ENCODE measurements at regions not wholly inside any gene's neighbourhood (a gene's known extent, or its start where the extent isn't known, plus 50 kb on each side); places are given as distances from the start of the nearest gene placed in this dataset.
A peak's percentile ranks its signal among the peaks of the same experiment; 100 is the strongest.
"Not testable (repeated sequence)": the region's sequence is repeated elsewhere in the genome, so short reads cannot be mapped to it uniquely, and the experiment has no call there.

DNA sequence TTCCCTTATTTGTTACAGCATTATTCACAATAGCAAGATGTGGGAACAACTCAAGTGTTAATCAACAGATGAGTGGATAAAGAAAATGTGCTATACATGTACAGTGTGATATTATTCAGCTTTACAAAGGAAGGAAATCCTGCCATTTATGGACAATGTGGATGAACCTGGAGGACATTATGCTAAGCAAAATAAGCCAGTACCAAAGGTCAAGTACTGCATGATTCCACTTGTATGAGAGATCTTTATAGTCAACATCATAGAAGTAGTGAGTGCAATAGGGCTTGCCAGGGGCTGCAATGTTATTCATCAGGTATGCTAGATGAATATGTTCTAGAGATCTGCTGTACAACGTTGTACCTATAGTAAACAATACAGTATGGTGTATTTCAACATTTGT lies 138.5 kb upstream of the AGR3 start:
- no peak for DNase-seq

DNA sequence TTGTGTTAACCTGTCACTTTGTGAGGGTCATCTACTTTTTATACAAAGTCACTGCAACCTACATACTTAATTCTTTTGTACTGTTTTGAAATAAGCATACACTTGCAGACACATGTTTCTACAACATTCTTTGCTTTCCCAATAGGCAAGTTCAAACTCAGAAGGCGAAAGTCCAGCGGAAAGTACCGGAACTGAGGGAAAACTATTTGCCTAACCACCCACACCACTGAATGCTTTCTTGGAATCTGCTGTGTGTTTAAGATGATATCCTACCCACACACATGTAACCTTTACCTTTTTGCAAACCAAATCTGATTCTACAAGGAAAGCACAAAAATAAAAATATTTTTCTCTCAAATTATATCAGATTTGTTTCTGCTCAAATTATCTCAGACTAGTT lies 139.4 kb upstream of the AGR3 start:
- DNase-seq: no peak

DNA sequence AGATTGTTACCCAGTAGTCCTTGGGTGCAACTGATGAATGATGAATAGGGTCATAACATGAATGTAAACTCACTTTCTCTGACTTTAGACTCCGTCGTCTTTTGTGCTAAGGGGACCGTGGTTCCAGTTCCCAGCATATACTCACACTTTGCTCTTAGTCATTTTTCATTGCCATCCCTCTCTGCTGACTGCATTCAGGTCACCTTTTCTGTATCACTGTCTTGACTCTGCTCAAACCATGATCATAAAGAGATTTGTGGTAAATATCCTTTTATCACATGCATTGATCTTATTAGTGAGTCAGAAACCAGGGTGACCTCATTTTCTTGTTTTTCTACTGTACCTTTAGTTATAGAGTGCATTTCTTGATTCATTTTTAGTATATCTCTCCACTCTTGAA lies 141.1 kb upstream of the AGR3 start:
- no peak for DNase-seq

DNA sequence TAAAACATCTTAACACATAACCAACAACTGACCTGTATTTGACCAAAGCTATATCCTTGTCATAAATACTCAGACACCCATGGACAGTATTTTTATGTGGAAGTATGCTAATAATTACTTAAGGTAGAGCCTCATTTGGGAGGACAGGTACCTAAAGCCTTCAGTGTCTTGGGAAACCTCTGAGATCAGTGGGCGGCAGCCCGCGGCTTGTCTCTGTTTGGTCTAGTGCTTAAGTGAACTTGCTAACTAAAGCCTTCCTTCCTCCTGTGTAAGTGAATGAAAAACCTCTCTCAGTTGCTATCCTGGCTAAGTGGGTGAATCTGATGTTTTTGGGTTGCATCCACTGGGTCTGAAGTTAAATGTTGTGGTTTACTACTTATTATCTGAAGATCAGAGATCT lies 144.5 kb upstream of the AGR3 start:
- no peak for DNase-seq

- no peak for DNase-seq
These were observed 145.5 kb upstream of the AGR3 start for GRCh38 chr7:17027143-17027788.

DNA sequence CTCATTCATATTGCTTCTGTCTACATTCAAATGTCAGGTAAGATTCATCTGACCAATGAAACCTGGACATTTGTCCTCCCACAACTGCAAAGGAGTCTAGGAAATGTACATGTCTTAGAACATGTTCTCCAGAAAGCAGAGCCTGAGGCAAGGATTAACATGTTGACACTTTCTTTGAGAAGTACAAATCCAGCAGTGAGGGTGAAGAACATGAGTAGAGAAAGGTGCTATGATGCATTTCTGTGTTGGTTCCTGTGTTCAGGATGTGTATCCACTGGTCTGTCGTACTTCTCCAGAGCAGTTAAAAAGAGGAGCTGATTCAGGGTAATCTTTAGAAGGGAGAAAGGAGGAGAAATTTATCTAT lies 146.0 kb upstream of the AGR3 start:
- DNase-seq: no peak

DNA sequence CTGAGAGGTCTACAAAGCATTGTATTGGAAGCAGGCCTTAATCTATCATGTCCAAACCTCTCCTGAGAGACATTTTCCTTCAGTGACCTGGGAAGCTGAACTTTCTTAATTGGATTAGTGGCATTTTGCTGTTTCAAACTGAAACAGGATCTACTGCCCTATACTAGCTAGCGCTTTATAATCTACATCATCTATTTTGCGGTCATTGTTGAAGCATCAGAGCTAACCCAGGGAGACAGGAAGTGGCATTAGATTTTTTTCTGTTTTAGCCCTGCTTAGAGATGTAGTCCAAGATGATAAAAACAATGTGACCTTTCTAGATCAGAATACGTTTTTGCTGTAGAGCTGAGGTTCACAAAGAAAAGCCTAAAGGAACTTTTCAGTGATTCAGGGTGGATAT lies 147.4 kb upstream of the AGR3 start:
- DNase-seq: no peak

DNA sequence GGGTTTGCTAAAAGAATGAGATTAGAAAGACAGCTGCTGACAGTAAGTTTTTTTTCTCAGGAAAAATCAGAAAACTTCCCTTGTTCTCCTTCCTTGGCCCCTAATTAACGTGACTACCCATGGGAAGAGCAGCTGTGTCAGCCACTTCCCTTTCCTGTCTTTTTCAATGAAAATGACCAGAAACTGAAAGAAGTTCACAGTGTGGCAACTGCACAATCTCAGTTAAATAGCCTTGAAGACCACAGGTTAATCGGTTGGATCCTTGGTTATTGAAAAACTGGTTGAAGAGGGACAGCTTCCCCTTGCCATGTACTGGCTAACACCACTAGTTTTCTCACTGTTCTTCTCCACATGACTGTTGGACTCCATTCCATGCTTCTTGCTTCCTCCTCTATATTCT lies 148.8 kb upstream of the AGR3 start:
- no peak for DNase-seq

- no peak for DNase-seq
These were observed 150.2 kb upstream of the AGR3 start for GRCh38 chr7:17031906-17032551.

DNA sequence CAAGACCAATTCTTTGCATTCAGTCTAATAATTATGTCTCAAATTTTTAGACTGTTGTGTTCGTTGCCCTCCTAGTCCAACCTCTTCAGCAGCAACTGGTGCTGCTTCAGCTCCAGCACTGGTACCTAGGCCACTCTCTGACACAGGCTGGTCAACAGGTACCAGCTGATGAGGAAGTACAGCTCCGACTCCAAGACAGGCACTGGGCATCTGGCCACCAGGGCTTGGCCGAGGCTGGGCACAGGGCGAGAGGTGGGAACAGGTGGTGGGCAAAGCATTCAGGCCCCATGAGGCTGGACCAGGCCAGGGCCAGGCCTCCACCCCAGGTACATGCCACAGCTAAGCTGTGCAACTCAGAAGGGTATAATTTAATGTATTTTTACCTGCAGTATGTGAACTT lies 151.5 kb upstream of the AGR3 start:
- DNase-seq: no peak

- no peak for DNase-seq
These were observed 154.8 kb upstream of the AGR3 start for GRCh38 chr7:17036584-17036983.

DNA sequence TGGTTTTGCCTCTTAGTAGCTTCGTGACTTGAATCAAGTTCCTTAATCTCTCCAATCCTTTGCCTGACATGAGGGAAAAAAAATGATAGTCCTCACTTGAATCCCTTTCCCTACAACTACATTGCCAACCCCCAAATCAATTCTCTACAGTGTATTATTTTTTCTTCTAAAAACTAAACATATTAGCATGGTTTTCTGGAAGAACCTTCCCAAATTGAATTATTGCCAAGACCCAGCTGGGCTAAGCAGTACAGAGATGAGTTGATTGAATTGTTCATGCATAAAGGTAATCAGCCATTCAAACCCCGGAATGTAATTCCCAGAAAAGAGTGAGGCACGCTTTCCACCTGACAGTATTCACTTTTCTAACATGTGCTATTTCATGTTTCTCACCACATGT lies 155.6 kb upstream of the AGR3 start:
- no peak for DNase-seq

GRCh38 chr7:17038160-17038782 lies 156.5 kb upstream of the AGR3 start:
- no peak for DNase-seq

GRCh38 chr7:17038783-17039170 lies 157.0 kb upstream of the AGR3 start:
- DNase-seq: peak; percentile 8

DNA sequence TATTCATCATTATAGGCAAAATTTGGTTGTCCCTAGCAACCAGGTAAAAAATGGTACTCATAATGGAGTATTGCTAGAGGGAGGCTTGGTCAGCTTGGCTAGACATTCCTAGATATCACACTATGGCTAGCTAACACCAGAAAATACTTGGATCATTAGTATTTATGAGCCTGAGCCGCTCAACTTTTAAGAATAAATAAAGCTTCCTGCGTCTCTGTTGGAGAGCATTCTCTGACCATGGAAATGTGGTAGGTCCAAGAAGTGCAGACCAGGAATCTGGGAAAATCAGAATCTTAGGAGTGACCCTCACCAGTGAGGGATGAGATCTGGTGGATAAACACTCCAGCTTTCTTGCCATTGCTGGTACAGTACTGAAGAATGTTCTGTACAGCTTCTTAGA lies 157.6 kb upstream of the AGR3 start:
- DNase-seq: no peak

GRCh38 chr7:17040716-17041115 lies 158.9 kb upstream of the AGR3 start:
- no peak for DNase-seq

DNA sequence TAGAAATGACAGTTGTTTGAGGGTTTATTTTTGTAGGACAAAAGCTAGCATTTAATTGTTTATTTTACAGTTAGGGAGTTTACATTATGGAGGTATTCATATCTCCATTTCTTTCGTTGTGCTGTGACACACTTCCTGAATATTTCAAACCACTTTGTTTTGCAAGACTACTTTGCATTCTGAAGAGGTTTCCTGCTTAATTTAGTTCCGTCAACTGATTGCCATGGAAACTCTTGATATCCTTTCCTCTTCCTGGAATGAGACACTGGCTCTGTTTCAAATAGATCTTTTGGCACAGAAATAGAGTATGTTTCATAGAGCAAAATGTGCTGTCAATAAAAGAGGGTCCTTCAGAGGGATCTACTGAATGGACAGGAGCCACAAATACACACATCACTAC lies 159.5 kb upstream of the AGR3 start:
- peak; percentile 85 for DNase-seq

DNA sequence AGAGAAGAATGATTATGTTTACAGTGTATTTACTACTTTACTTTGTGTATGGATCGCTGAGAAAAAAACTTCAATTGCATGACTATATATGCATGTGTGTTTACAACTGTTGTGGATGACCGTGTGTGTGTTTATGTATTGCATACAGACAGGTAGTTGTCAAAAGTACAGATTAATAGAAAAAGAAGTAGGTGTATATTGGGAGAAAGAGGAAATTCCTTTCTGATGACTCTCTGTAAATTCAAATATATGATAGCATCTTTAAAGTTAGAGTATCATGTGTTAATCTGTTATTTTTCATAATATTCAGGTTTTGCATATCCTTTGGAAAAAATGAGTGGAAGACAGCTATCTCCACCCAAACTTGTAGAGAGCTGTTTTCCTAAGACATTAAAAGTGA lies 160.4 kb upstream of the AGR3 start:
- DNase-seq: no peak

DNA sequence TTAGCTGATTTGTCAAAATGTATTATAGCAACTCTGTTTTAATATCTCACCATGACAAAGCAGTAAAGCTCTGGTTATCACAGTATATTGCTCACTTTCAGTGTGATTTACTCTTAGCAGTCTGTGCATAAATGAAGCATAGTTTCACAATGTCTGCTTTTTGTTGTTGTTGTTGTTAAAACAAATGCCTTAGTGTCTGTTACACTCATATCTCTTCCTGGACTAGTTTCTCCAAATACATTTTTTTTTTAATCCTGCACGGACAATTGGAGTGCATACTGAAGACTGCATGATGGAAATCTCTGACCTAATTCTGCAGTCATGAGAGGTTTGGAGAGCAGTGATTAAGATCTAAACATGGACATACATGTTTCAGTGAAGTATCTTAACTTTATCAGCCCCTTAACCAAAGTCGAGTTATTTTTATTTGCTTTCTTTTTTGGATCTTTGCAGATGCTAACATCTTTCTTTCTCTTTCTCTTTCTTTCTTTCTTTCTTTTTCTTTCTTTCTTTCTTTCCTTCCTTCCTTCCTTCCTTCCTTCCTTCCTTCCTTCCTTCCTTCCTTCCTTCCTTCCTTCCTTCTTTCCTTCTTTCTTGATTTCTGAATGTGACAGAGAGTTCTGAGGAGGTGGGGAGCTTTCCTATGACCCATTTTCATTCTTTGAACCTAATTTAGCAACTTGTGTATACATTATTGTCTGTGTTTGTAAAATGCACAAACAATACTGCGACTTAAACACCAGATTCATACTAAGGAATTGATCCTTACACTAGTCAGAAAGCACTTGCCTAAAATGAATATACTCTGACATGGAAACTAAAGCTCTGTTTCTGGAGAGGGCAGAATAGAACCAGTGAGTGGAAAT lies 161.5 kb upstream of the AGR3 start:
- peak; percentile 18 for DNase-seq

GRCh38 chr7:17044396-17044795 lies 162.6 kb upstream of the AGR3 start:
- no peak for DNase-seq

DNA sequence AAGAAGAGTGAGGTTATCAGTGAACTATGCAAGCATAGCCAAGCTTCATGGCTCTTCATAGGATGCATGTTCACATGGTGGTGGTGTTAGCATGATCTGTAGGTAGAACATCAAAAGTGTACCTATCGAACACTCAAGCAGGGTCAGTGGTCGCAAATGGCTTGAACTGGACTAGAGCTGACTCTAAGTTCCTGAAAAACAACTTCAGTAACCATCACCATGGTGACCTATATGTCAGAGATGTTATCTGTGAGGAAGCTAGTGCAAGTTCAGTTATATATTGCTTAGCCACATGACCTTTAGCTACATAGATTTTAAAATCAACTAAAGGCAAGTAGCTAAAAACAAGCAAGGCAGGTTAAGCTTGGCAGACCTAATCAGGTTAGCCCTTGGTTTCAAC lies 163.1 kb upstream of the AGR3 start:
- no peak for DNase-seq

DNA sequence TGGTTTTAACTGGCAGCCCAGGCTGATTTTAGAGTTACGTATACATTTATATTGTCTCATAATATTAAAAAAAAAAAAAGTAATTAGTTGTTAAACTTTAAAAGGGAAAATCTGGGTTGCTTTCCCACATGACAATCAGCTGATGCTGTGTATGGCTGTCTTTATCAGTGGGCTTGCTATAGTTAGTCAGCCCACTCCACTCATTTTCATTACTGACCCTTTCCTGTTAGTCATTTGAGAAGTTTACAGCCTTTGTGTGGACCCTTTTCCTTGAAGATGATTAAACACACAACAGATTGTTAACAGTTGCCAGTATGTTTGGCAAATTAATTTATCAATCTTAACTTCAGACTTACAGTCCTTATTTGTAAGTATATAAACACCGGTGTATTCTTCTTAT lies 164.5 kb upstream of the AGR3 start:
- no peak for DNase-seq

- no peak for DNase-seq
These were observed 164.9 kb upstream of the AGR3 start for GRCh38 chr7:17046666-17047065.

GRCh38 chr7:17053164-17053563 lies 171.4 kb upstream of the AGR3 start:
- DNase-seq: not testable (repeated sequence)

Measured in fibroblast of skin of scalp (primary cell).